DOHH2 (cell line): ENCODE measurements at regions not wholly inside any gene's neighbourhood (a gene's known extent, or its start where the extent isn't known, plus 50 kb on each side); places are given as distances from the start of the nearest gene placed in this dataset.

ENCODE experiments used
- H3F3A ChIP-seq: fragments of 200-600 bp; sonication (generic), shearing (Covaris generic); 2 replicates; pipeline ENCODE4 v1.6.0; 2016; ENCODE audit warnings: antibody characterized with exemption, mild to moderate bottlenecking; ENCODE audit not compliant: control insufficient read depth, insufficient read depth
- H3K27ac ChIP-seq: fragments of 200-600 bp; sonication (generic); 2 replicates; pipeline ENCODE4 v1.5.1; 2014; ENCODE audit warnings: low read depth, mild to moderate bottlenecking, low read length, moderate library complexity
- H3K27me3 ChIP-seq: fragments of 200-600 bp; sonication (generic); 2 replicates; pipeline ENCODE4 v1.6.1; 2014; ENCODE audit warnings: mild to moderate bottlenecking, low read length, mixed read lengths; ENCODE audit not compliant: control insufficient read depth
- H3K36me3 ChIP-seq: fragments of 200-600 bp; sonication (generic); 2 replicates; pipeline ENCODE4 v1.6.1; 2014; ENCODE audit warnings: mild to moderate bottlenecking, low read length, moderate library complexity, mixed read lengths; ENCODE audit not compliant: control insufficient read depth
- H3K4me1 ChIP-seq: fragments of 200-600 bp; sonication (generic); 2 replicates; pipeline ENCODE4 v1.6.1; 2014; ENCODE audit warnings: mild to moderate bottlenecking, low read length, mixed read lengths; ENCODE audit not compliant: control insufficient read depth
- H3K4me2 ChIP-seq: fragments of 200-600 bp; sonication (generic); 2 replicates; pipeline ENCODE4 v1.6.0; 2014; ENCODE audit warnings: mild to moderate bottlenecking, low read length, moderate library complexity
- H3K4me3 ChIP-seq: fragments of 200-600 bp; sonication (generic); 2 replicates; pipeline ENCODE4 v1.5.1; 2014; ENCODE audit warnings: mild to moderate bottlenecking, low read length, mixed read lengths
- H3K79me2 ChIP-seq: fragments of 200-600 bp; sonication (generic); 2 replicates; pipeline ENCODE4 v1.6.1; 2014; ENCODE audit warnings: mild to moderate bottlenecking, low read length, mixed read lengths; ENCODE audit not compliant: control insufficient read depth
- H3K9me2 ChIP-seq: fragments of 200-600 bp; sonication (generic); replicated peaks from 2 replicates; pipeline ENCODE4 v1.6.1; 2014; ENCODE audit warnings: mild to moderate bottlenecking, low read length, mixed read lengths; ENCODE audit not compliant: control insufficient read depth
- H3K9me3 ChIP-seq: fragments of 200-600 bp; sonication (generic); 2 replicates; pipeline ENCODE4 v1.6.1; 2014; ENCODE audit warnings: antibody characterized with exemption, low read length, mixed read lengths; ENCODE audit not compliant: control insufficient read depth, insufficient read depth
- H4K20me1 ChIP-seq: fragments of 200-600 bp; sonication (generic); 2 replicates; pipeline ENCODE4 v1.6.0; 2014; ENCODE audit warnings: low read depth, mild to moderate bottlenecking, antibody characterized with exemption, low read length, moderate library complexity; ENCODE audit not compliant: control insufficient read depth, insufficient read depth
- EZH2phosphoT487 ChIP-seq: fragments of 200-600 bp; sonication (generic); IDR thresholded peaks from 2 replicates; pipeline ENCODE4 v1.6.1; 2017; ENCODE audit warnings: borderline replicate concordance, mild to moderate bottlenecking, antibody characterized with exemption, low read length, moderate library complexity, mixed read lengths
- TF ChIP-seq, protein P1 (sequence below): fragments of 200-600 bp; sonication (generic); IDR thresholded peaks from one replicate; pipeline ENCODE4 v1.5.1; 2014; ENCODE audit warnings: antibody characterized with exemption, mild to moderate bottlenecking, low read depth, low read length; ENCODE audit not compliant: poor library complexity, severe bottlenecking

DNA sequence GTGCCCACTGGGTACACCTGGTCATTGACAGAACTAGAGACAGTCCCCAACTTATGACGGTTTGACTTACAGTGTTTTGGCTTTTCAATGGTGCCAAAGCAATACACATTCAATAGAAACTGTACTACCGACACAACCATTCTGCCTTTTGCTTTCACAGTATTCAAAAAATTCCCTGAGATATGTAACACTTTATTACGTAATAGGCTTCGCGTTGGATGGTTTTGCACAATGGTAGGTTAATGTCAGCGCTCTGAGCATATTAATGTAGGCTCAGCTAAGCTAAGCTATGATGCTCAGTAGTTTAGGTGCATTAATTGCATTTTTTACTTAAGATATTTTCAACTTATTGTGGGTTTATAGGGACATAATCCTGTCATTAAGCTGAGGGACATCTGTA lies 105.1 kb upstream of the B3GAT1 start:
- no peaks in the 10 kb centered on the region for H3K27me3 ChIP-seq
- no peaks in the 10 kb centered on the region for H3K9me3 ChIP-seq
- no peaks in the 10 kb centered on the region for H3K4me1 ChIP-seq

DNA sequence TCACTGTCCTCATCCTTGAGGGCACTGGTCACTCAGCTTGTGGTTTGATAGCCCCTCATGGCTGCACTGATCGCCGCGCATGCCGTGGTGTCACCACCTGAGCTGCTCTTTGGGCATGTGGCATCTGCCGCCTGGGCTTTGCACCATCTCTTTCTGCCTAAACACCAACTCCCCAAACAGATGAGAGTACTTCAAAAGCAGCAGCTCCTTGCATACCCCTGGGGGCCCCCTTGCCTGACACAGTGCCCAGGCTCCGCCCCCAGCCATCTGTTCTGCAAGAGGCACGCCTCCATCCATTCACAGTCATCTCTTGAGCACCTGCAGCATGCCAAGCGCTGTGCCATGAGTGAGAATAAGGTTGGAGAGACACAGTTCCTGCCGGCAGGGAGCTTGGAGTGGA lies 104.5 kb upstream of the B3GAT1 start:
- Histone ChIP-seq H3K4me3 (no peak overlapping the region), H3K27ac (no peak overlapping the region), H3K79me2 (no peaks in the 10 kb centered on the region), H3K9me2 (no peaks in the 10 kb centered on the region), H3K36me3 (no peaks in the 10 kb centered on the region), H3K9me3 (no peaks in the 10 kb centered on the region), H3K4me1 (no peaks in the 10 kb centered on the region), H3F3A (no peaks in the 10 kb centered on the region), H4K20me1 (no peaks in the 10 kb centered on the region), H3K27me3 (no peaks in the 10 kb centered on the region), H3K4me2 (no peak overlapping the region)
- TF ChIP-seq, protein P1, sequence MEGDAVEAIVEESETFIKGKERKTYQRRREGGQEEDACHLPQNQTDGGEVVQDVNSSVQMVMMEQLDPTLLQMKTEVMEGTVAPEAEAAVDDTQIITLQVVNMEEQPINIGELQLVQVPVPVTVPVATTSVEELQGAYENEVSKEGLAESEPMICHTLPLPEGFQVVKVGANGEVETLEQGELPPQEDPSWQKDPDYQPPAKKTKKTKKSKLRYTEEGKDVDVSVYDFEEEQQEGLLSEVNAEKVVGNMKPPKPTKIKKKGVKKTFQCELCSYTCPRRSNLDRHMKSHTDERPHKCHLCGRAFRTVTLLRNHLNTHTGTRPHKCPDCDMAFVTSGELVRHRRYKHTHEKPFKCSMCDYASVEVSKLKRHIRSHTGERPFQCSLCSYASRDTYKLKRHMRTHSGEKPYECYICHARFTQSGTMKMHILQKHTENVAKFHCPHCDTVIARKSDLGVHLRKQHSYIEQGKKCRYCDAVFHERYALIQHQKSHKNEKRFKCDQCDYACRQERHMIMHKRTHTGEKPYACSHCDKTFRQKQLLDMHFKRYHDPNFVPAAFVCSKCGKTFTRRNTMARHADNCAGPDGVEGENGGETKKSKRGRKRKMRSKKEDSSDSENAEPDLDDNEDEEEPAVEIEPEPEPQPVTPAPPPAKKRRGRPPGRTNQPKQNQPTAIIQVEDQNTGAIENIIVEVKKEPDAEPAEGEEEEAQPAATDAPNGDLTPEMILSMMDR: no peak
- no peak for TF ChIP-seq EZH2phosphoT487

More for the DNA sequence above, 105.1 kb upstream of the B3GAT1 start:
- H3K79me2 ChIP-seq: no peaks in the 10 kb centered on the region
- H4K20me1 ChIP-seq: no peaks in the 10 kb centered on the region
- no peak overlapping the region for H3K4me3 ChIP-seq
- no peak overlapping the region for H3K4me2 ChIP-seq
- no peaks in the 10 kb centered on the region for H3K9me2 ChIP-seq
- H3K27ac ChIP-seq: no peak overlapping the region
- TF ChIP-seq EZH2phosphoT487: no peak
- TF ChIP-seq, protein P1: no peak
- H3K36me3 ChIP-seq: no peaks in the 10 kb centered on the region
- H3F3A ChIP-seq: no peaks in the 10 kb centered on the region

DNA sequence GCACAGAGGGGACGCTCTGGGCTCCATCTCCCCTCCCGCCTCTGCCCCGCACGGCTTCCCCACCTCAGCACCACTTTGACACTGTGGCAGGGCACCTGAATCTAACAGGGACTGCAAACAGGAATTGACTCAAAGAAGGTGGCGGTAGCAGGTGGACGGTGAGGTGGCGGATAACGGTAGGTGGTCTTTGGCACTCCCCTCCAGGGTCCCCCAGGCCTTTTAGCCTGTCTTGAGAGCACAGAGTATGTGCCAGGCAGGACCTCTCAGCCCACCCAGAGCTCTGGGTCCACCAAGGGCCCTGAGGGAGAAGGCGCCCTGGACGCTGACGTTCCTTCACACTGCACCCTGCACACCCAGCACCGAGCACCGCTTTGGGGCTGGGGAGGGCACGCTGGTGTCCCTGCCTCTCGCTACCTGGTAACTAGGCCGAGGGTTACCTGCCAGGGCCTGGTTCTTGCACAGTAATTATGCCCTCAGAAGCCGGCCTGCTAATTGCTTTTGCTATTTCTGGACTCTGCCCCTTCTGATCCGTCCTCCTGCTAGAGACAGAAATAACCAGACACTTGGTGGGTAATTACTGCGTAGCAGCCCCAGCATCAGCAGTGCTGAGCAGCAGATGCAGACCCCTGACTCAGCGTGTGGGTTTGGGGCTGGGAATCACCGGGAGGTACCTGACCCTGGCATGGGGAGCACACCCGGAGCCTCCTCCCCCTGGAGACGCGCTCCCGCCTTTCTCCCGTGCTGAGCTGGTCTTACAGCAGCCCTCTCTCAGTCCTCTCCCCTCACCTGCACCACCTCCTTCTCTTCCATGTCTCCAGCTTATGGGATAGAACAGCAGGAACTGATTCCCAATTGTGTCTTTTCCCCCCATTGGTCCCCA lies 103.3 kb upstream of the B3GAT1 start:
- Histone ChIP-seq H3K27ac (no peak overlapping the region), H4K20me1 (no peaks in the 10 kb centered on the region), H3K36me3 (no peaks in the 10 kb centered on the region), H3K27me3 (no peaks in the 10 kb centered on the region), H3K4me1 (no peaks in the 10 kb centered on the region), H3K9me3 (no peaks in the 10 kb centered on the region), H3K4me2 (no peak overlapping the region), H3K79me2 (no peaks in the 10 kb centered on the region), H3F3A (no peaks in the 10 kb centered on the region), H3K4me3 (no peak overlapping the region), H3K9me2 (no peaks in the 10 kb centered on the region)
- TF ChIP-seq, protein P1: no peak
- no peak for TF ChIP-seq EZH2phosphoT487
